PC-9 (cell line): ENCODE measurements at regions not wholly inside any gene's neighbourhood (a gene's known extent, or its start where the extent isn't known, plus 50 kb on each side); places are given as distances from the start of the nearest gene placed in this dataset.

ENCODE experiments used
- BruUV-seq: library from RNA; stranded (reverse); fragments of 400-500 nt; replicated peaks from 2 replicates; lab custom pipeline; 2021; lab: Mats Ljungman, UMichigan
- CTCF ChIA-PET: fragments of 300-600 bp; sonication (Branson Sonifier 250); formaldehyde crosslinking; loops from one replicate; lab custom pipeline; 2022; ENCODE audit warnings: antibody characterized with exemption; lab: Charles Lee
- POLR2A ChIA-PET: fragments of 300-600 bp; sonication (Branson Sonifier 250); formaldehyde crosslinking; loops from one replicate; lab custom pipeline; 2022; ENCODE audit warnings: antibody characterized with exemption; ENCODE audit not compliant: unreplicated experiment; lab: Charles Lee
- DNase-seq, 2 experiments: peaks; one replicate each; pipeline versions ENCODE4 v3.0.0 to v3.0.0-alpha.2; 2015 to 2022; ENCODE audit warnings: mixed read lengths in 1 of 2
- H2AFZ ChIP-seq: fragments of 200-600 bp; sonication (generic); 2 replicates; pipeline ENCODE4 v1.8.1; 2017; ENCODE audit warnings: antibody characterized with exemption
- H3F3A ChIP-seq: fragments of 200-600 bp; sonication (generic); 2 replicates; pipeline ENCODE4 v1.8.1; 2017; ENCODE audit warnings: antibody characterized with exemption, mild to moderate bottlenecking, low read depth; ENCODE audit not compliant: insufficient read depth
- H3K27ac ChIP-seq: fragments of 200-600 bp; sonication (generic); 2 replicates; pipeline ENCODE4 v1.6.1; 2016; ENCODE audit warnings: mixed run types
- H3K27me3 ChIP-seq: fragments of 200-600 bp; sonication (generic); 2 replicates; pipeline ENCODE4 v1.6.1; 2016; ENCODE audit warnings: low read depth, mixed run types; ENCODE audit not compliant: insufficient read depth
- H3K36me3 ChIP-seq: fragments of 200-600 bp; sonication (generic); 2 replicates; pipeline ENCODE4 v1.6.1; 2016; ENCODE audit warnings: low read depth, mixed run types
- H3K4me1 ChIP-seq: fragments of 200-600 bp; sonication (generic); replicated peaks from 2 replicates; pipeline ENCODE4 v1.6.1; 2016; ENCODE audit warnings: mixed run types; ENCODE audit not compliant: insufficient read depth
- H3K4me2 ChIP-seq: fragments of 200-600 bp; sonication (generic); 2 replicates; pipeline ENCODE4 v1.6.1; 2017; ENCODE audit warnings: mixed run types
- H3K4me3 ChIP-seq: fragments of 200-600 bp; sonication (generic); 2 replicates; pipeline ENCODE4 v1.6.1; 2016; ENCODE audit warnings: mixed run types
- H3K79me2 ChIP-seq: fragments of 200-600 bp; sonication (generic); 2 replicates; pipeline ENCODE4 v1.6.1; 2017; ENCODE audit warnings: low read depth, mixed run types
- H3K9me2 ChIP-seq: fragments of 200-600 bp; sonication (generic); 2 replicates; pipeline ENCODE4 v1.8.1; 2017; ENCODE audit warnings: mild to moderate bottlenecking; ENCODE audit not compliant: insufficient read depth
- H3K9me3 ChIP-seq: fragments of 200-600 bp; sonication (generic); 2 replicates; pipeline ENCODE4 v1.8.1; 2016; ENCODE audit warnings: low read depth; ENCODE audit not compliant: insufficient read depth
- H4K20me1 ChIP-seq: fragments of 200-600 bp; sonication (generic); 2 replicates; pipeline ENCODE4 v1.8.1; 2017; ENCODE audit not compliant: insufficient read depth
- EZH2 ChIP-seq: fragments of 200-600 bp; sonication (generic); IDR thresholded peaks from 2 replicates; pipeline ENCODE4 v1.8.0; 2017; ENCODE audit warnings: antibody characterized with exemption, low read depth
- intact Hi-C: fragments of 100-400 bp; cut with micrococcal nuclease; formaldehyde crosslinking; loops from one replicate; pipeline ENCODE4 v1.10.0; 2022; ENCODE audit not compliant: unreplicated experiment
- TF ChIP-seq, protein P1 (sequence below): fragments of 200-600 bp; sonication (generic); conservative IDR thresholded peaks from 2 replicates; pipeline ENCODE4 v1.6.1; 2017; ENCODE audit warnings: mixed run types, antibody characterized with exemption, mild to moderate bottlenecking, moderate library complexity

- Histone ChIP-seq H3K36me3 (no peaks in the 10 kb centered on the region), H3K9me2 (no peaks in the 10 kb centered on the region), H3K4me3 (no peak overlapping the region), H3K79me2 (no peaks in the 10 kb centered on the region), H2AFZ (no peak overlapping the region), H4K20me1 (no peaks in the 10 kb centered on the region), H3K27ac (no peak overlapping the region), H3K9me3 (0 out of 2 replicates have a peak, but pooled peaks cover 2% of the 10 kb centered on the region), H3K4me1 (no peaks in the 10 kb centered on the region), H3K4me2 (no peak overlapping the region), H3F3A (no peaks in the 10 kb centered on the region), H3K27me3 (no peaks in the 10 kb centered on the region)
- DNase-seq, result no peak
- no peak for TF ChIP-seq EZH2
- TF ChIP-seq, protein P1, sequence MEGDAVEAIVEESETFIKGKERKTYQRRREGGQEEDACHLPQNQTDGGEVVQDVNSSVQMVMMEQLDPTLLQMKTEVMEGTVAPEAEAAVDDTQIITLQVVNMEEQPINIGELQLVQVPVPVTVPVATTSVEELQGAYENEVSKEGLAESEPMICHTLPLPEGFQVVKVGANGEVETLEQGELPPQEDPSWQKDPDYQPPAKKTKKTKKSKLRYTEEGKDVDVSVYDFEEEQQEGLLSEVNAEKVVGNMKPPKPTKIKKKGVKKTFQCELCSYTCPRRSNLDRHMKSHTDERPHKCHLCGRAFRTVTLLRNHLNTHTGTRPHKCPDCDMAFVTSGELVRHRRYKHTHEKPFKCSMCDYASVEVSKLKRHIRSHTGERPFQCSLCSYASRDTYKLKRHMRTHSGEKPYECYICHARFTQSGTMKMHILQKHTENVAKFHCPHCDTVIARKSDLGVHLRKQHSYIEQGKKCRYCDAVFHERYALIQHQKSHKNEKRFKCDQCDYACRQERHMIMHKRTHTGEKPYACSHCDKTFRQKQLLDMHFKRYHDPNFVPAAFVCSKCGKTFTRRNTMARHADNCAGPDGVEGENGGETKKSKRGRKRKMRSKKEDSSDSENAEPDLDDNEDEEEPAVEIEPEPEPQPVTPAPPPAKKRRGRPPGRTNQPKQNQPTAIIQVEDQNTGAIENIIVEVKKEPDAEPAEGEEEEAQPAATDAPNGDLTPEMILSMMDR, result no peak
- POLR2A ChIA-PET, result no interaction called here
- intact Hi-C loops, result no loop called here
- BruUV-seq, result no TSS peak
- CTCF ChIA-PET, result no interaction called here
Observed at GRCh38 chr2:117693651-117694050, 120.8 kb upstream of the DDX18 start.

- ChIA-PET CTCF (no interaction called here), POLR2A (no interaction called here)
- Histone ChIP-seq H4K20me1 (no peaks in the 10 kb centered on the region), H2AFZ (no peak overlapping the region), H3K4me3 (no peak overlapping the region), H3K36me3 (no peaks in the 10 kb centered on the region), H3K9me2 (no peaks in the 10 kb centered on the region), H3K79me2 (no peaks in the 10 kb centered on the region), H3K9me3 (peaks cover 3% of the 10 kb centered on the region; the same call in 1 of the 2 replicates), H3K27ac (no peak overlapping the region), H3K27me3 (peaks cover 33% of the 10 kb centered on the region), H3F3A (no peaks in the 10 kb centered on the region), H3K4me1 (no peaks in the 10 kb centered on the region), H3K4me2 (no peak overlapping the region)
- intact Hi-C loops, result no loop called here
- DNase-seq, result no peak
- no TSS peak for BruUV-seq
- TF ChIP-seq, protein P1, result no peak
- TF ChIP-seq EZH2, result no peak
Observed at GRCh38 chr2:117698287-117698686, 116.2 kb upstream of the DDX18 start.

GRCh38 chr2:117698819-117699218, 115.7 kb upstream of the DDX18 start:
- CTCF ChIA-PET, result no interaction called here
- no peak for DNase-seq
- no peak overlapping the region for H3K27ac ChIP-seq
- no peaks in the 10 kb centered on the region for H3K4me1 ChIP-seq
- H3F3A ChIP-seq, result no peaks in the 10 kb centered on the region
- POLR2A ChIA-PET, result no interaction called here
- H2AFZ ChIP-seq, result no peak overlapping the region
- intact Hi-C loops, result no loop called here
- H3K4me3 ChIP-seq, result no peak overlapping the region
- H3K9me3 ChIP-seq, result peaks cover 3% of the 10 kb centered on the region; the same call in 1 of the 2 replicates
- peaks cover 33% of the 10 kb centered on the region for H3K27me3 ChIP-seq
- H3K79me2 ChIP-seq, result no peaks in the 10 kb centered on the region
- no peak overlapping the region for H3K4me2 ChIP-seq
- no peaks in the 10 kb centered on the region for H3K9me2 ChIP-seq
- H4K20me1 ChIP-seq, result no peaks in the 10 kb centered on the region
- no TSS peak for BruUV-seq
- no peak for TF ChIP-seq EZH2
- TF ChIP-seq, protein P1, result no peak
- no peaks in the 10 kb centered on the region for H3K36me3 ChIP-seq
